Activated T-helper 2 cell treated with anti-CD3 and anti-CD28 coated beads, Interferon-gamma antibody, Interleukin-2, Interleukin-4, amounts not matched to agents 10 μg/mL and 5 μg/mL and 100 μg/mL, durations not matched to agents 14 hours and 24 hours and 36 hours (primary cell): ENCODE measurements at regions not wholly inside any gene's neighbourhood (a gene's known extent, or its start where the extent isn't known, plus 50 kb on each side); places are given as distances from the start of the nearest gene placed in this dataset.

Experiments
- DNase-seq: peaks from one replicate; pipeline ENCODE4 v3.0.0; 2021; ENCODE audit warnings: low spot score
- H3K27ac Mint-ChIP-seq: one replicate; pipeline ENCODE4 v1.8.0; 2021; ENCODE audit warnings: mixed read lengths
- H3K27me3 Mint-ChIP-seq: one replicate; pipeline ENCODE4 v1.8.0; 2021; ENCODE audit warnings: low read depth, mixed read lengths
- H3K36me3 Mint-ChIP-seq: one replicate; pipeline ENCODE4 v1.8.0; 2021; ENCODE audit warnings: low read depth, mixed read lengths
- H3K4me1 Mint-ChIP-seq: one replicate; pipeline ENCODE4 v1.8.0; 2021; ENCODE audit warnings: low read depth, mixed read lengths
- H3K4me3 Mint-ChIP-seq: one replicate; pipeline ENCODE4 v1.8.0; 2021; ENCODE audit warnings: low read depth, mild to moderate bottlenecking, moderate library complexity, mixed read lengths
- H3K9me3 Mint-ChIP-seq: one replicate; pipeline ENCODE4 v1.8.0; 2021; ENCODE audit warnings: mixed read lengths
- intact Hi-C: fragments of 100-400 bp; cut with micrococcal nuclease; formaldehyde crosslinking; loops from one replicate; pipeline ENCODE4 v1.15.1; 2023

GRCh38 chr14:66405158-66405557 is 81.0 kb upstream of the CCDC196 start:
- Mint-ChIP-seq H3K27me3 (peaks cover 2% of the 10 kb centered on the region), H3K4me3 (no peak overlapping the region), H3K27ac (no peak overlapping the region), H3K9me3 (no peaks in the 10 kb centered on the region), H3K36me3 (no peaks in the 10 kb centered on the region), H3K4me1 (peaks cover 2% of the 10 kb centered on the region)
- no peak for DNase-seq
- intact Hi-C loops = no loop called here

- Mint-ChIP-seq H3K4me3 (no peak overlapping the region), H3K27ac (no peak overlapping the region), H3K36me3 (no peaks in the 10 kb centered on the region), H3K9me3 (no peaks in the 10 kb centered on the region), H3K4me1 (no peaks in the 10 kb centered on the region), H3K27me3 (peaks cover 5% of the 10 kb centered on the region)
- DNase-seq = no peak
- intact Hi-C loops = no loop called here
Observed at GRCh38 chr14:66413901-66414300, 72.3 kb upstream of the CCDC196 start.

- Mint-ChIP-seq H3K9me3 (no peaks in the 10 kb centered on the region), H3K27me3 (peaks cover 5% of the 10 kb centered on the region), H3K27ac (no peak overlapping the region), H3K36me3 (no peaks in the 10 kb centered on the region), H3K4me1 (no peaks in the 10 kb centered on the region), H3K4me3 (no peak overlapping the region)
- no peak for DNase-seq
- intact Hi-C loops = no loop called here
Observed at GRCh38 chr14:66414511-66414910, 71.7 kb upstream of the CCDC196 start.

GRCh38 chr14:66420251-66421006 is 65.7 kb upstream of the CCDC196 start:
- Mint-ChIP-seq H3K4me1 (no peaks in the 10 kb centered on the region), H3K27ac (no peak overlapping the region), H3K9me3 (no peaks in the 10 kb centered on the region), H3K27me3 (no peaks in the 10 kb centered on the region), H3K4me3 (no peak overlapping the region), H3K36me3 (no peaks in the 10 kb centered on the region)
- DNase-seq = no peak
- intact Hi-C loops = no loop called here

- Mint-ChIP-seq H3K36me3 (no peaks in the 10 kb centered on the region), H3K27me3 (no peaks in the 10 kb centered on the region), H3K4me3 (no peak overlapping the region), H3K4me1 (no peaks in the 10 kb centered on the region), H3K27ac (no peak overlapping the region), H3K9me3 (no peaks in the 10 kb centered on the region)
- no peak for DNase-seq
- intact Hi-C loops = no loop called here
Observed at GRCh38 chr14:66421990-66422946, 63.9 kb upstream of the CCDC196 start.

- H3K4me3 Mint-ChIP-seq = no peak overlapping the region
- no peaks in the 10 kb centered on the region for H3K36me3 Mint-ChIP-seq
- no peak for DNase-seq
- intact Hi-C loops = no loop called here
- H3K27me3 Mint-ChIP-seq = no peaks in the 10 kb centered on the region
- no peaks in the 10 kb centered on the region for H3K4me1 Mint-ChIP-seq
- H3K27ac Mint-ChIP-seq = no peak overlapping the region
- no peaks in the 10 kb centered on the region for H3K9me3 Mint-ChIP-seq
Observed at GRCh38 chr14:66425402-66425801, 60.8 kb upstream of the CCDC196 start.

- H3K36me3 Mint-ChIP-seq = no peaks in the 10 kb centered on the region
Observed at GRCh38 chr14:66426451-66426850, 59.7 kb upstream of the CCDC196 start.

GRCh38 chr14:66432334-66432733 is 53.8 kb upstream of the CCDC196 start:
- intact Hi-C loops = no loop called here

More at GRCh38 chr14:66426451-66426850, 59.7 kb upstream of the CCDC196 start:
- no peaks in the 10 kb centered on the region for H3K9me3 Mint-ChIP-seq
- no peak overlapping the region for H3K4me3 Mint-ChIP-seq
- H3K27me3 Mint-ChIP-seq = no peaks in the 10 kb centered on the region
- DNase-seq = no peak
- no peak overlapping the region for H3K27ac Mint-ChIP-seq
- intact Hi-C loops = no loop called here
- no peaks in the 10 kb centered on the region for H3K4me1 Mint-ChIP-seq

GRCh38 chr14:66434464-66434863 is 51.7 kb upstream of the CCDC196 start:
- intact Hi-C loops = no loop called here
- H3K4me3 Mint-ChIP-seq = no peak overlapping the region
- no peaks in the 10 kb centered on the region for H3K27me3 Mint-ChIP-seq
- no peaks in the 10 kb centered on the region for H3K4me1 Mint-ChIP-seq
- no peak for DNase-seq
- H3K9me3 Mint-ChIP-seq = peaks cover 10% of the 10 kb centered on the region
- no peaks in the 10 kb centered on the region for H3K36me3 Mint-ChIP-seq
- no peak overlapping the region for H3K27ac Mint-ChIP-seq

More at GRCh38 chr14:66432334-66432733, 53.8 kb upstream of the CCDC196 start:
- H3K27me3 Mint-ChIP-seq = no peaks in the 10 kb centered on the region
- no peaks in the 10 kb centered on the region for H3K36me3 Mint-ChIP-seq
- H3K4me3 Mint-ChIP-seq = no peak overlapping the region
- DNase-seq = no peak
- no peaks in the 10 kb centered on the region for H3K9me3 Mint-ChIP-seq
- no peak overlapping the region for H3K27ac Mint-ChIP-seq
- no peaks in the 10 kb centered on the region for H3K4me1 Mint-ChIP-seq

- no peak overlapping the region for H3K27ac Mint-ChIP-seq
- H3K36me3 Mint-ChIP-seq = no peaks in the 10 kb centered on the region
- H3K27me3 Mint-ChIP-seq = no peaks in the 10 kb centered on the region
- H3K9me3 Mint-ChIP-seq = peaks cover 22% of the 10 kb centered on the region
- no peaks in the 10 kb centered on the region for H3K4me1 Mint-ChIP-seq
- intact Hi-C loops = no loop called here
- no peak overlapping the region for H3K4me3 Mint-ChIP-seq
- no peak for DNase-seq
Observed at GRCh38 chr14:66435683-66436082, 50.5 kb upstream of the CCDC196 start.
